22Rv1 (cell line): ENCODE measurements at regions not wholly inside any gene's neighbourhood (a gene's known extent, or its start where the extent isn't known, plus 50 kb on each side); places are given as distances from the start of the nearest gene placed in this dataset.

Experiments
- CTCF ChIP-seq: fragments of 450-650 bp; IDR thresholded peaks from 2 replicates; pipeline ENCODE4 v1.5.1; 2017; ENCODE audit warnings: mild to moderate bottlenecking
- ZFX ChIP-seq: fragments of 450-650 bp; IDR thresholded peaks from 2 replicates; pipeline ENCODE4 v1.6.1; 2017; ENCODE audit warnings: antibody characterized with exemption, borderline replicate concordance

GRCh38 chr5:39934830-39935229, 510.1 kb upstream of the DAB2 start:
- no peak for TF ChIP-seq ZFX
- TF ChIP-seq CTCF: no peak
